Bronchial epithelial cell (primary cell): ENCODE measurements at regions not wholly inside any gene's neighbourhood (a gene's known extent, or its start where the extent isn't known, plus 50 kb on each side); places are given as distances from the start of the nearest gene placed in this dataset.
"Not testable (repeated sequence)": the region's sequence is repeated elsewhere in the genome, so short reads cannot be mapped to it uniquely, and the experiment has no call there.

Source experiments
- DNase-seq: peaks from one replicate; pipeline ENCODE4 v3.0.0-alpha.2; 2010; ENCODE audit warnings: low read depth
- FAIRE-seq: peaks from 2 replicates; lab custom pipeline; 2011; peaks lifted over from hg19 to GRCh38; lab: Jason Lieb, UNC
- H3K27me3 ChIP-seq: 2 replicates; pipeline ENCODE4 v1.5.1; 2011; ENCODE audit warnings: low read length; ENCODE audit not compliant: control insufficient read depth, insufficient read depth
- H3K36me3 ChIP-seq: 2 replicates; pipeline ENCODE4 v1.5.1; 2011; ENCODE audit warnings: low read length; ENCODE audit not compliant: control insufficient read depth, insufficient read depth
- H3K4me3 ChIP-seq: 2 replicates; pipeline ENCODE4 v1.5.1; 2011; ENCODE audit warnings: mild to moderate bottlenecking, low read depth, low read length, control low read depth
- CTCF ChIP-seq: IDR thresholded peaks from 2 replicates; pipeline ENCODE4 v1.5.1; 2011; ENCODE audit warnings: mild to moderate bottlenecking, moderate library complexity, low read length, control low read depth, inconsistent platforms; ENCODE audit not compliant: insufficient read depth, severe bottlenecking

- no peak for FAIRE-seq
- Histone ChIP-seq H3K36me3 (no peaks in the 10 kb centered on the region), H3K4me3 (no peak overlapping the region), H3K27me3 (no peaks in the 10 kb centered on the region)
- no peak for DNase-seq
- TF ChIP-seq CTCF = no peak
These were observed 71.1 kb upstream of the WNT7B start for GRCh38 chr22:46047841-46048595.

DNA sequence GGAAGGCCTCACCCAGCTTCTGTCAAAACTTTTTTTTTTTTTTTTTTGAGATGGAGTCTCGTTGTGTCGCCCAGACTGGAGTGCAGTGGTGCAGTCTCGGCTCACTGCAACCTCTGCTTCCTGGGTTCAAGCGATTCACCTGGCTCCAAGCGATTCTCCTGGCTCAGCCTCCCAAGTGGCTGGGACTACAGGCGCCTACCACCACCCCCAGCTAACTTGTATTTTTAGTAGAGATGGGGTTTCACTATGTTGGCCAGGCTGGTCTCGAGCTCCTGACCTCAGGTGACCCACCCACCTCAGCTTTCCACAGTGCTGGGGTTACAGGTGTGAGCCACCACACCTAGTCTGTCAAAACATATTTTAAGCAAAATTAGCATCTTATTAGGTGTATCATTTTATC is 71.7 kb upstream of the WNT7B start:
- H3K36me3 ChIP-seq, H3K27me3 ChIP-seq, H3K4me3 ChIP-seq, DNase-seq, FAIRE-seq: not testable (repeated sequence)

DNA sequence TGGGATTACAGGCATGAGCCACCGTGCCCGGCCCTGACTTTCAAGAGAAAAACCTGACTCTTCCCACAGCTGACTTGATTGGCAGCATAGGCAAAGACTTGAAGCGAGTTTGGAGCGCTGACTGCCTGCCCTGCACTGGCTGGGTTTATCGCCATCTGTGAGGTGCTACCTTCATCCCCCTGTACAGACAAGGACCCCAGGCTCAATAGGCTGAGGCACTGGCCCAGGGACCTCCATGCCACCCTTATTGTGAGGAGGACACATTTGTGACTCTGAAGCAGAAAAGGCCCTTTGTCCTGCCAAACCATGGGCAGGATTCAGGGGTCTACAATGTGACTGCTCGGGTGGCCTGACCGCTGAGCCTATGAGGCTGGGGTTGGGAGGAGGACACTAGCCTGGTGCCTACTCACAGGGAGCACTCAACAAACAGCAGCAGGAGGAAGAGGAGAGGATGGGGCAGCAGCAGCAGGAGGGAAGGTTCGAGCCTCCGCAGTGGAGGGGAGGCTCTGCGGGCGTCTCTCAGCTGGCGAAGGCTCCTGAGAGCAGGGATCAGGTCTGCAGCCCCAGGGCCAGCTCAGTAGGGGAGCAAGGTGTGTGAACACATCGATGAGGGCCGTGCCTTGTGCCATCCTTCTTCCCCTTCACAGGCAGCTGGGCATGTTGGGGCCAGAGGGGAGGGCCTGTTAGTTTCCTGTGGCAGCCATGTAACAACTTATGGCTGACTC is 72.9 kb upstream of the WNT7B start:
- no peaks in the 10 kb centered on the region for H3K27me3 ChIP-seq
- H3K4me3 ChIP-seq = no peak overlapping the region
- no peak for TF ChIP-seq CTCF
- FAIRE-seq = peak; percentile 36
- H3K36me3 ChIP-seq = no peaks in the 10 kb centered on the region
- peak; percentile 79 for DNase-seq

GRCh38 chr22:46050451-46050845 is 73.5 kb upstream of the WNT7B start:
- H3K36me3 ChIP-seq = no peaks in the 10 kb centered on the region
- no peak overlapping the region for H3K4me3 ChIP-seq
- no peak for TF ChIP-seq CTCF
- no peaks in the 10 kb centered on the region for H3K27me3 ChIP-seq
- no peak for DNase-seq
- FAIRE-seq = peak; percentile 62

GRCh38 chr22:46050916-46051614 is 74.1 kb upstream of the WNT7B start:
- Histone ChIP-seq H3K27me3 (no peaks in the 10 kb centered on the region), H3K4me3 (no peak overlapping the region), H3K36me3 (no peaks in the 10 kb centered on the region)
- no peak for FAIRE-seq
- no peak for TF ChIP-seq CTCF
- DNase-seq = no peak

DNA sequence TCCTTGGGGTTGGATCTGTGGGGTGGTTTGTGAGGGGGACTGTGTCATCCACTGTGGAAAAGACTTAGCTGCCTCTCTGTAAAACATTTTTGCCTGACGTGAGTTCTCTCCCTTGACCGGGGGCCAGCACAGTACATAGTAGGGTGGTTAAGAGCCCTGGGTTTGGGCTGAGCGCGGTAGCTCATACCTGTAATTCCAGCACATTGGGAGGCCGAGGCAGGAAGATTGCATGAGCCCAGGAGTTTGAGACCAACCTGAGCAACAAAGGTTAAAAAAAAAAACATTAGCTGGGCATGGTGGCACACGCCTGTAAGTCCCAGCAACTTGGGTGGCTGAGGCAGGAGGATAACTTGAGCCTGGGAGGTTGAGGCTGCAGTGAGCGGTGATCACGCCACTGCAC is 74.7 kb upstream of the WNT7B start:
- H3K27me3 ChIP-seq = no peaks in the 10 kb centered on the region
- no peak for TF ChIP-seq CTCF
- DNase-seq (no peak), FAIRE-seq (no peak)
- no peaks in the 10 kb centered on the region for H3K36me3 ChIP-seq
- H3K4me3 ChIP-seq = no peak overlapping the region
